Astrocyte (in vitro differentiated cells and primary cell): ENCODE measurements at regions not wholly inside any gene's neighbourhood (a gene's known extent, or its start where the extent isn't known, plus 50 kb on each side); places are given as distances from the start of the nearest gene placed in this dataset.

Source experiments
- EZH2 ChIP-seq: IDR thresholded peaks from 2 replicates; pipeline ENCODE4 v1.6.1; 2012; ENCODE audit warnings: mild to moderate bottlenecking, low read length, inconsistent platforms; ENCODE audit not compliant: insufficient read depth
- TF ChIP-seq, protein P1 (sequence below): IDR thresholded peaks from 2 replicates; pipeline ENCODE4 v1.5.1; 2011; ENCODE audit warnings: low read depth, mild to moderate bottlenecking, inconsistent platforms, low read length, moderate library complexity; ENCODE audit not compliant: insufficient read depth

DNA sequence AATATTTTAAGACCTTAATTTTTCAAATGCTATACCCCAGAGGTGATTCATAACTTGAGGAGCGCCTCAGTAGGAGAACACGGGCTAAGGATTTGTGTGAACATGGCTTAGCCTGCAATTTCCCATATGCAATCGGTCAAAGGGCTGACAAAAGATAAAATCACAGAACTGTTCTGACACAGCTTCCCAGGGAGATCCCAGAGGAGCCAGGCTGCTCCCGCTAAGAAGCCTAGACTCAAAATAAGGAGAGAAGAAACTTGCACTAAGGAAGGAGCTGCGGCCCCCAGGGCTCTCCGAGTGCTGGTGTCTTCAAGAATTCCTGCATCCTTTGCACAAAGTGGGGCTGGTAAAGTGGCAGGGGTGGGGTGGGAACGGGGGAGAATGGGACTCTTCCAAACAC, 106.3 kb upstream of the DLG1 start:
- no peak for TF ChIP-seq EZH2
- TF ChIP-seq, protein P1, sequence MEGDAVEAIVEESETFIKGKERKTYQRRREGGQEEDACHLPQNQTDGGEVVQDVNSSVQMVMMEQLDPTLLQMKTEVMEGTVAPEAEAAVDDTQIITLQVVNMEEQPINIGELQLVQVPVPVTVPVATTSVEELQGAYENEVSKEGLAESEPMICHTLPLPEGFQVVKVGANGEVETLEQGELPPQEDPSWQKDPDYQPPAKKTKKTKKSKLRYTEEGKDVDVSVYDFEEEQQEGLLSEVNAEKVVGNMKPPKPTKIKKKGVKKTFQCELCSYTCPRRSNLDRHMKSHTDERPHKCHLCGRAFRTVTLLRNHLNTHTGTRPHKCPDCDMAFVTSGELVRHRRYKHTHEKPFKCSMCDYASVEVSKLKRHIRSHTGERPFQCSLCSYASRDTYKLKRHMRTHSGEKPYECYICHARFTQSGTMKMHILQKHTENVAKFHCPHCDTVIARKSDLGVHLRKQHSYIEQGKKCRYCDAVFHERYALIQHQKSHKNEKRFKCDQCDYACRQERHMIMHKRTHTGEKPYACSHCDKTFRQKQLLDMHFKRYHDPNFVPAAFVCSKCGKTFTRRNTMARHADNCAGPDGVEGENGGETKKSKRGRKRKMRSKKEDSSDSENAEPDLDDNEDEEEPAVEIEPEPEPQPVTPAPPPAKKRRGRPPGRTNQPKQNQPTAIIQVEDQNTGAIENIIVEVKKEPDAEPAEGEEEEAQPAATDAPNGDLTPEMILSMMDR = no peak
